GM21737 (cell line): ENCODE measurements at regions not wholly inside any gene's neighbourhood (a gene's known extent, or its start where the extent isn't known, plus 50 kb on each side); places are given as distances from the start of the nearest gene placed in this dataset.

ENCODE experiments used
- ATAC-seq: cut with Tn5 transposase; IDR thresholded peaks from one replicate; pipeline ENCODE4 v1.9.1; 2021; ENCODE audit warnings: mild to moderate bottlenecking, moderate library complexity; ENCODE audit not compliant: unreplicated experiment

DNA sequence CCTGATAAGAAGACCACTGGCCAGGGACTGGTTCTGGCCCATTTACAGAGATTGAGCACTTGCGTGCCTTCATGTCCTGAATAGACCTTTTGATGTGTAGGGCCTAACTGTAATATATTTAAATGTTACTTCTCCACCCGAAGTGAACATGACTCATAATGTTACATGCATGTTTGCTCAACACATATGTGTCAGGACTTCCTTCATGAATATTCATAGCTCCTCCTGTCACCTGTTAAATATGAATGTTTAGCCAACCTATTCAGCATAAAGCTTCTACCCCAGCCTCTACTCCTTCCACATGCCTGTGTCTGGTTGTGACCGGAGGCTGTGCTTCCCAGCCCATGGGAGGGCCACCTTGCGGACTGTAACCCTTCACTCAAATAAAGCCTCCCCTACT, 457.5 kb downstream of the IRX1 start:
- ATAC-seq = no peak

DNA sequence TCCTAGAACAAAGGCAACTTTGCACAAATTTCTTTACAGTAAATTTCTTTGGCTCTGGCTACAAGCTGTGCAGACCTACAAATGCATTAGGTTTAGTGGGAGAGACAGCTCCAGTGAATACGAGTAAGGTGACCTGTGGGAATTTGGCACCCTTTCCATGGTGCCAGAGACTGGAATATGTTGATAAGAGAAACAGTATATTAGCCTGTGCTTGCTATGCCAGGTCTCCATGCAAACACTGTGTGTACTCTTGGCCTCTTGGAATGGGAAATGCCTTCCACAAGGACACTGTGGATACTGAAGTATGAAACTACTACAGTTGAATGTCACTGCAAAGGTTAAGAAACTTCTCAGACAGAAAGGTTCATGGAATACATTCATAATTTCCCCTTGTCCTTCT, 458.5 kb downstream of the IRX1 start:
- ATAC-seq = no peak

DNA sequence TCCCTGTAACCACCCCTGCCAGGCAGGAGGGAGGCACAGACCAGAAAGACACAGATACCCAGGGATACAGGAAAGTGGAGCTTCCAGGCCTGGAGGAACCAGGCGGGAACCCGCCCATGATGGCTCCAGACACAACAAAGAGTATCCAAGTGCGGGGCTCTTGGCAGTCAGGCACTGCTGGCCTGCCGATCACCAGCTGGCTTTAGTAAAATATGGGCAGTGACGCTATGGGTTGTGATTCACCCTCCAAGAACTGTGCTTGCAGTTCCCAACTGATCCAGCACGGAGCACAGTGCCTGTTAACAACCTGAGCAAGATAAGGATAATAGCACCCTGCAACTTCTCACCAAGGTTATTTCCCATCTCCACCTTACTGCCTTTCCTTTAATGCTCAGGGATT, 463.3 kb downstream of the IRX1 start:
- ATAC-seq = no peak

DNA sequence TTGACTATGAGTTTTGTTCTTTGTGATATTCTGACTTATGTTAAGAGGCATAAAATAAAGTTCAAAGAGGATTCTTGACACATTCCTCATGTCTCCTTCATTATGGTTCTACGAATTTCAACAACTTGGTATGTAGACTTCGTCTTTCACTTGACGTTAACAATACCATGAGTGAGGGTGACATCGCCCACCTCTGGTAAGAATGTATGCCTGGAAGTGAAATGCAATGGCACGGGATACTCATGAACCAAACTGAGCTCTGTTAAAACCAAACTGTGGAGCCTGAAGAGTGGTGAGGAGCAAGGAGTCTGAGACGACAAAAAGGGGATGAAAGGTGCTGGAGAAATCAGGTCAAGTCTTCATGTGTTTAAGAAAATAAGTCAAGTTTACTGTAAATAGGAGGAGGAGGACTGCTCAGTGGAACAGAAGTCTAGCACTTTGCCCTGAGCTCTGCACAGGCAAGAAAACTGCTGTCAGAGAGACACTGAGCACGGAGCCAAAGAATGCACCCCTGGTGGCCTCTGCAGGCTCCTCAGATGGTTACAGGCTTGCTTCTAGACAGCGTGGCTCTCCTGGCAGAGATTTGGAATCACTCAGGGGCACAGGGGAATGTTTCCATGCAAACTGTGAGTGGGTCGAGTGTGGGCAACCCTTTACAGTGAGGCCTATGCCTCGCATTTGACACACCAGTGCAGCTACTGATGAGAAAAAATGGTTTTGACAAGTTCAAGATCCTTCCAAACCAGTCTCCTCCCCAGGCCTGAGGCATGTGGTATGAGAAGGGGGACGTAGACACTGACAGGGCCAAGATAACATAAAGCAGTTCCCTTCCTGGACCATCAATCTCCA, 470.1 kb downstream of the IRX1 start:
- ATAC-seq = no peak

DNA sequence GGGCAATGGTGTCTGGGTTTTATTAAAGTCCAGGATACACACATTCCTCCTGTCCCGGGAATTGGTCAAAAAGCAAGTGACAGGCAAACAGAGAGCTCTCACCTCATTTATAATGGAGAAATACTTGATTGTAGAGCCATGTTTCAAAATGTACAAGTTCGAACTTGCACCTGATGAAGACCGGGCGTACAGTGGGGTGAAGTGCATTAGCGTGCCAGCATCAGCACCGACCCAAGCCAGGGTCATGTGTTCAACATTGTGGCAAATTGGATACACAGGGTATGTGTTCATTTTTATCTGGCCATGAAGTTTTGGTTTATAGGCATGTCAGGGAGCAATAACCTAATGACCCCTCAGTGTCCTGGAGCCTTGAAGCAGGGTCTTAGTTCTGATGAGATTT, 472.5 kb downstream of the IRX1 start:
- no peak for ATAC-seq

DNA sequence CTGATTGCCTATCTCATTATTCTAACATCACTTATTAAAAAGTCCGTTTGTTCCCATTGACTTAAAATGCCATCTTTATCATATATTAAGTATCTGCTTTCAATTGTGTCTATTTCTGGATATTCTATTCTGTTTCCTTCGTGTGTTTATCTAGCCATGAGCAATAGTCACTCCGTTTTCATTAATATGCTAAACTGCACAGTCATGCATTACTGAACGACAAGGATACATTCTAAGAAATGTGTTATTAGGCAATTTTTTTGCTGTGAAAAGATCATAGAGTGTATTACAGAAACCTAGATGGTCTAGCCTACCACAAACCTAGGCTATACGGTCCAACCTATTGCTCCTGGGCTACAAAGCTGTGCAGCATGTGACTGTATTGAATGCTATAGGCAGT, 482.9 kb downstream of the IRX1 start:
- ATAC-seq = no peak

DNA sequence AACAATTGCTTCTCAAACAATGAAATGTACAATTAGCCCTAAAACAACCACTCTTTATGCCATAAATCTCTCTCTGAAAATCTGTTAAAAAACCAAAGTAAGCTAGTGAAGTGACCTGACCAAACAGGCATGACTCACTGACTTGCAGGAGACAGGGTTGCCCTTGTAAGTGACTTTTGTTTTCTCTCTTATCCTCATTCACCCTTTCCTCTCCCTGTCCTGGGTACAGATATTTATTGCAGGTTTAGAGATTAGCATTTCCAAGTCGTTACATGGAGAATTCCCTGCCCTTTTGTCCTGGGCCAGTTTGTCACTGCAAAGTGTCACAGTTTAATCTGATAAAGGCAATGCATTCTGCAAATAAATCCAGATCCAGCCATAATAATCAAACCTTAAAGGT, 484.2 kb downstream of the IRX1 start:
- no peak for ATAC-seq

DNA sequence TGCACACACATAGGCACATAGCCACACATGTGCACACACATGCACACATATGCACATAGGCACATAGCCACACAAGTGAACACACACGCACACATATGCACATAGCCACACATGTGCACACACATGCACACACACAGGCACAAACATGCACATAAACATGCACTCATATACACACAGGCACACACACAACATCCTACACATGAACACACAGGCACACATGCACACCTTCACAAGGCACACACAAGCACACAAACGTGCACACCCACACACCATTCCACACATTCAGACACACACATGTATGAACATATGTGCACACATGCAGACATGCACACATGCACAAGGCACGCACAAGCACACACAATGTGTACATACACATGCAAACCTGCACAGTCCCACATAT, 484.7 kb downstream of the IRX1 start:
- no peak for ATAC-seq

DNA sequence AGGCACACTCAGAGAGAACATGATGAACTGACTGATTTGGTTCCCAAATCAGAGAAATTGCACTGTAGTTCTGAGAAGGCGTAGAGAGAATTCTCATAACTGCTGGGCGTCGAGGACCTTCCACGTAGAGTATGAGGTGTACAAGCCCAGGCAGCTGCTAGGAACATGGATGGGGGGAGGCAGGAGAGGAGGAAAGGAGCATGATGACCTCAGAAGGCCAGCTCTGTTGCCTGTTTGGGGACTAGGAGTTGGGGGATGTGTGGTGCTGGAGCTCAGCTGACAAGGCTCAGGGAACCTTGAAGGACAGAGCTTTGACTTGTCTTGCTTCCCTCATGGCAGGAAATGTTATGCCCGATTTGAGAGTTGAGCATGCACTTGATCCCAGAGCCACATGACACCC, 485.4 kb downstream of the IRX1 start:
- no peak for ATAC-seq

DNA sequence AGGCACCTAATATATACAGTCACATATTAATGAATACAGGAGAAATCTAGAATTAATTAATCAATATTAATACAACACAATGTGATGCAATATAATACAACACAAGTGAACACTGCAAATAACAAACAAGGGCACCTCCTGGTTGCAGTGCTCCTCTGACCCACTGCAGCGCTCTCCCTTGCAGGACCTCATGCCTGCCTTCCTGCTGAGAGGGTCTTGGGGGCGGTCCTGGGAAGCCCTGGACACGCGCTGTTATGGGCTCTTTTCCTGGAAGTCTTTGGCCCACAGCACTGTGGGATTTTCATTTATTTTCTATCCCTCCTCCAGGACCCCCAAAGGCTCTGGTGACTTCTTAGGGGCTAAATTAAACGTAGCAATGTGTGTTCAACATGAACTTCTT, 485.8 kb downstream of the IRX1 start:
- no peak for ATAC-seq

DNA sequence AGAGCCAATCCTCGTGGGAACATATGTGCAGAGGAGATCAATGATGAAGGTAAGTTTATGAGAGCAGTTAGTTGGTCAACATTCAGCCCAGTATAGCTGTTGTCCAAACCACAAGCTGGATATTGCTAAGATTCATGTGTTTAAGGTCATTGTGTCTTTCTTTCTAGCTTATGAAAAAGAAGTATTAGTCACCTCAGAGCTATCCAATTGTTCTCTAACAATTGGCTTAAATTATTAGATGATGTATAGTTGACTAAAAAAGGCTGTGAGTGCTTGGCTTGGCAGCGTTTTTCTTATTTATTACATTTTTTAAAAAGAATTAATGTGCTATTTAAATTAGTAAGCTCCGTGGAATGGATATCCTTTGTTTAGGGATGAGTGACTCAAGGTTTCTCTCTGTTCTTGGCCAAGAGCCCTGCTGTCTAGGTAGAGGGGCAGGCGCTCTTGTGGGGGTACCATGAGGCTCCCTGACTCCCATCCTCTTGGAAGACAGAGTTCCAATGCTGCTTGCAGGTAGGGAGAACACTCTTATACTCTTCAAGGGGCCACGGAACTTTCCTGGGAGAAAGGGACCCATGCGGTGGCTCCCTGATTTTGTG, 487.4 kb downstream of the IRX1 start:
- no peak for ATAC-seq

DNA sequence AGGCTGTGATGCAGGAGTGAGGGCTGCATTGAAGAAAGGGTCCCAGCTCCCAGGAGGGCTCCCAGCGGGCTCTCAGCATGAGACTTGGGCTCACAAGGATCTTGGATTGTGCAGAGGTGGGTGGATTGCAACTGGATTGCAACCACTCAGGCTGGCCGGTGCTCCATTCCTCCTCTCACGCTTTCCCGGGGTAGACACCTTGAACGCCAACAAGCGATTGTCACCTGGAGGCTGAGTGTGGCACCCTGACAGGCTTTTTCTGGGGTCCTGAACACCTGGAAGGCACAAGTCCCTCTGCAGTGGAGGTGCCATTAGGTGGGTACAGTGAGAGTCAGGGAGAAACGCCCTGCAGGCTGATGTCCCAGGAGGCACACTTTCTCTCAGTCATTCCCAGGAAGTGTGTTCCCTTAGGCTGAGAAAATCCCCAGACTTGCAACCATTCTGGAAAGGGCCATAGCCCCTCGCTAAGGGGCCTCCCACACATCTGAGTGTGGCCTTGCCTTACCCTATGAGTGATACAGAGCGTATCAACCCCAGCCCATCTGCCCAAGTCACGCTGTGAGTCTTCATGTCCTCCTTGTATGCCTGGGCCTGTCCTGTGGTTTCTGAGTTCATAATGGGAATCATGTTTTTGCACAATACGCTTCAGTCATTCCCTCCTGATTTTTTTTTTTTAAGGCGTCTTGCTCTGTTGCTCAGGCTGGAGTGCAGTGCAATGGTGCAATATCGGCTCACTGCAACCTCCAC, 488.1 kb downstream of the IRX1 start:
- no peak for ATAC-seq

DNA sequence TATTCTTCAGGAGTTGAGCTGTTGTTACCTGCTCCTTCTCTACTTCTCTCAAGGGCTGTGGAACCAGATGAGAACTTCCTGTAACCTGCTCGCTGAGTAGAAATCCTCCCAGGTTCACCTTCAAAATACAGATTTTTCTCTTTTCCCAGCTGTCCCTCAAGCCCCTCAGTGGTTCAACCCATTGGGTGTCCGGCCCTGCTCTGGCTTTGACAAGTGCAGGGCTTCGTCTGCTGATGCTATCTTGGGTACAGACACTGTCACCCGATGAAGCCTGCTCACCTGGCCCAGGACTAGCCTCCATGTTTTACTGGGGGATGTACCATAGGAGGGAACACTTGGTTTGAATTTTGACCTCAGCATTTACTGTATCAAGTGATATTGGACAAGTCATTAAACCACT, 490.4 kb downstream of the IRX1 start:
- no peak for ATAC-seq

DNA sequence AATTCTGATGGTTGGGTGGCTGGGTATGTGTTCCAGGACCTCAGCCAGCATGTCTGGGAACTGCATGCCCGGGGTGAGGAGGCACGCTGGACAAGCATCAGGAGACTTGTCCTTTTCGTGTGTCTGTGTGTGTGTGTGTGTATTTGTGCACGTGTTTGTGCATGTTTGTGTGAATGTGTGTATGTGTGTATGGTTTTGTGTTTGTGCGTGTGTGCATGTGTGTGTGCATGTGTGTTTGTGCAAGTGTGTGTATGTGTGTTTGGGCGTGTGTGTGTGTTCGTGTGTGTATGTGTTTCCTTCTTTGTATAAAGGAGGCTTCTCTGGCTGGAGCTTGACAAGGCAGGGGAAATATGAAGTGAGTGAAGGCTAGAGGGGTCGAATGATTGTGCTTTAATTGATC, 491.5 kb downstream of the IRX1 start:
- ATAC-seq = no peak

DNA sequence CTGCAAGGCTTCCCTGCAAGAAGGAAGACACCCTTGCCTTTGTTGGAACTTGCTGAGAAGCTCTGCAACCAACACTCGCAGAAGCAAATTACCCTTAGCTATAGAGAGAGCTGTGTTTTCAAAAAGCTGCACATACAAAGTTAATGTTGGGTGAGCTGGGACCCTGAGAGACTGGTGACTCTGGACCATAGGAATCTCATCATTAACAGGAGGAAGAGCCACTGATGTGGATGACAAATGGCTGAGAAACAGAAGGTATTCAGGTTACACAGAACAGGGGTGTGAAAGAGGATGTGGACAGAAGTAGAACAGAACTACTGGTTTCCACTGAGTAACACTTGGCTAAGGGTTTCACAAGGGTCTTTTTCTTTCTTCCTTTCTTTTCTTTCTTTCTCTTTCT, 493.5 kb downstream of the IRX1 start:
- ATAC-seq = no peak

DNA sequence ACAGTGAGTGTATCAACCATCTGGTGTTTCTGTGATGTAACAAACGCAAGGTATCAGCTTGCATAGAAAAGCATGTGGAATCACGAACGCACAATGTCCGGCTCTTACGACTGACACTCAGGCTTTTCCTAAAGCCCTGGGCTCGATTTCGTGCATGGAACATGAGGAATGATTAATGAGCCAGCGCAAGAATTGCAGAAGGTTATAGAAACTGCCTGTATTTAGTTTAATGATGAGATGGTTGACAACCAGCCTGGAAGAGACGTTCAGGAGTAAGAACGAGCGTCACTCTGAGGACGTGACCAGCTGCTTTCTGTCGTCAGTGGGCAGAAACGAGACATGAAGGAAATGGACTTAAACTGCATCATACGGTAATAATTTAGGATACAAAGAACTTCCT, 497.6 kb downstream of the IRX1 start:
- no peak for ATAC-seq

DNA sequence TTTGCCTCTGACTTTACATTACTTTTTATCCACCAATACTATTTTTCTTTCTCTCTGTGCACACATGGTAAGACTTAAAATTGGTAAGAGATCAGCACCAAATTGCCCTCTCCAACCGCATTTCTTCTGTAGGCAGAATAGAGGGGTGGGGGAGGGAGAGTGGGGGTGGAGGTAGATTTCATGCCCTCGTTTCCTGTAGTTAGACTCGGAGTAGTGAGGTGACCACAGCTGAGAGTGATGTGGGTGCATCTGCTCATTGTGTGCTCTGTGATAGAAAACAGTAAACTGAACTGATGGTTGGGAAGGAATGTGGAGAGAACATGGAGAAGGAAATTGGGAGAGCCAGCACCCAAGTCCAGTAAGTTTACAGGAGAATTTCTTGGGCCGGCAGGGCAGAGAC, 498.3 kb downstream of the IRX1 start:
- ATAC-seq = no peak

DNA sequence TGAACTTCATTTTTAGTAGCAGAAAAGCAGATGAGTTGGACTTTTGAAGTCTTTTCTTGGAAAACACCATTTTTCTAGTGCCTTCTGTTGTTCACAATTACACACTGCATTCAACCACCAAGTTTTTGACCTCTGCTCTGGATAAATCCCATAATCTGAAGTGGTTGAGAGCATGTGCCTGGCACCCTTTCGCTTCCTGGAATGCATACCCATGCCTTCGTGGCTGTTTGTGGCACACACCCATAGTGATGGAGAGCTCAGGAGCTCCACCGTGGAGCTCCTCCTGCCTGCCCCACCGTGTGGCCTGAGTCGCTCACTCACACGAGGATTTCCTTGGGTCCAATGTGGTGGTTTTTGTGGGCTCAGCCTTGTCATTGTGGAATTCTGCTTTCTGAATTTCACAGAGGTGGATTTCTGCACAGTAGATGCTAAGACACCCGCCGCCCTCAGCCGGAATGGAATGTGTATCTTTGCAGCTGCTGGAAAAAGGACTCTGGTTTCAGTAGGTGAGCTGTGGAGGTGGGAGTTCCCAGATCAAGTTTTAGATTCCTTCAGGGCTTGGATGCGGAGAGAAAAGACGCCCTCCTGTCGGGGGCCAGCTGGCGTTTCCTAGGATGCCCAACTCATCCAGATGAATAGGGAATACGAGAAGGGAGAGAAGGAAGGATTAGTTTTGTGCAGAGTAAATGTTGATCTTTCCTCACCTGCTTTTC, 500.4 kb downstream of the IRX1 start:
- no peak for ATAC-seq

DNA sequence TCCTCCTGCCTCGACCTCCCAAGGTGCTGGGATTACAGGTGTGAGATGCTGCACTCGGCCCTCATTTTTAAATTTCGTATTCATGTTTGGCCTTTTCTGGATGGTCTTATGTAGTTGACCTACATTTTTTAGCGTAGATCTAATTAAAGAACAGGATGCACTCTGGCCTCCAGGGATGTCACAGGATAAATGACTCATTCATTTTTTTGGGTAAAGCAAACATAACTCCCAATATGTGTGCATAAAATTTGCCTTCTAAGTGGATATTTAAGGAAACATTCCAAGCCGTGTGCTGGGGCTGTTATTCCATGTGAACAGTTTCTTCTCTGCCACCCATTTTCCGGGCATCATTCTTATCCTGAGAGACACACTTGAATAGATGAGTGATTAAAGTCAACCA, 501.6 kb downstream of the IRX1 start:
- ATAC-seq = no peak

DNA sequence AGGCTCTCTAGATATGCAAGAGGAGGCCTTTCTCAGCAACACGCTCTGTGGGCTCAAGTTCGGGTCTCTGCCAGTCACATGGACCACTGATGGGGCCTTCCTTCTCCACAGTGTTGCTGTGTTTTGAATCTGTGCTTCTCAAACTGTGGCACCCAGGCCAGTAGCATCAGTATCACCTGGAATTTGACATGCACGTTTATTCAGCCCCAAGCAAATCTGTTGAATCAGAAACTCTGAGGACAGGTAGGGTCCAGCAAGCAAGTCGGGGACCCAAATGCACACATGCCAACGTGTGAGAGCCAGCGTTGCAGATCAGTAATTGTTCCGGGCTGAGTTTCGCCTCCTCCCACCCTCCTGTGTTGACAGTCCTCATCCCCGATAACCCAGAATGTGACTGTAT, 502.6 kb downstream of the IRX1 start:
- no peak for ATAC-seq

DNA sequence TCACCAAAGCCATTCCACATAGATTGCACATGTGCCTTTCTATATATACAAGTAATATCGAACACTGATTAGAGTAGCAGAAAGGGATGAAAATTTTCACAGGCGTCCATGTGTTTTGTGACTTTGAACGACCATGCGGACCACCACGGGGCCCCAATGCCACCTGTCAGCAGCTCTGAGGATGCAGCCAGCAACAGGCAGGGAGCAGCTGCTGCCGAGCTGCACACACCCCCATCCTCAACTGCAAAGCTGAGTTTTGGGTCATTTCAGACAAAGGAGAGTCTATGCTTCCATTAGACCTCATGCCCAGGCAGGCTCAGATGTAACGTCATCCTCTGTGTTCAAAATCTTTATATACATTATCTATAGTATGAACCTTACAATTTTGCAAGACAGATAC, 503.8 kb downstream of the IRX1 start:
- ATAC-seq = no peak

DNA sequence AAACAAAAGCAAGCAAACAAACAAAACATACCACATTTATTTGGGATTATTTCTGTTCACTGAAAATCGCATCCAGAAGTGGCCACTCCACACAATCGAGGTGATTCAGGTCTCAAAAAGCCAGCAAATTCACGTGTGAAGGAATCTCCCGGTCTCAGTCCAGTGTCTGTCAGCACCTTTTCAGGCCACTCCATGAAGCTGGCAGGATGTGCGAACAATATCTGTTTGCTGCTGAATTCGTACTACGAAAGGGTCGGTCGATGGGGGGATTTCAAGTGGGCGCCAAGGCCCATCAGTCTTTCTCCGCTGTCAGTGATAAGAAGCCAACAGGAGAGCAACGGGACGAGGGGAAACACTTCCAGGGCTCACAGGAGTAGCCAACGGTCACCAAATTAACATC, 505.1 kb downstream of the IRX1 start:
- ATAC-seq = no peak
